ENCODE measurements at regions not wholly inside any gene's neighbourhood (a gene's known extent, or its start where the extent isn't known, plus 50 kb on each side); places are given as distances from the start of the nearest gene placed in this dataset.

DNA sequence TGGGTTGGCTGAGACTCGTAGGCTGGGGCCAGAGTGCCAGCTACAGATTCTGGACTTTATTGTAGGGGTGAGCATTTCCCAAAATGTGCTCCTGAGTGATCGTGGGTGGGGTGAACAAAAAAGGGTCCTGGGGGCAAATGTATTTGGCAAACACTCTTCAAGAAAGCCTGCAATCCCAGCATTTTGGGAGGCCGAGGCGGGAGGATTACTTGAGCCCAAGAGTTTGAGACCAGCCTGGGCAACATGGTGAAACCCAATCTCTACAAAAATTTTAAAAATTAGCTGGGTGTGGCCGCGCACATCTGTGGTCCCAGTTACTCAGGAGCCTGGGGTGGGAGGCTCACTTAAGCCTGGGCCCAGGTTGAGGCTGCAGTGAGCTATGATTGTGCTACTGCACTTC is 55.5 kb upstream of the CDKN2AIPNL start:
- Histone ChIP-seq H3K9me3 (replicated peaks; ENCODE audit: control insufficient read depth, insufficient read depth, low read length) (no peaks in the 10 kb centered on the region), H3K36me3 (ENCODE audit: control insufficient read depth in 2 of 2, insufficient read depth in 2 of 2, low read length in 1 of 2) (no peaks in the 10 kb centered on the region), H3K79me2 (ENCODE audit: control insufficient read depth, insufficient read depth, low read length) (no peaks in the 10 kb centered on the region), H2AFZ (ENCODE audit: control insufficient read depth, low read depth, low read length) (no peak overlapping the region), H4K20me1 (ENCODE audit: control insufficient read depth, insufficient read depth) (no peaks in the 10 kb centered on the region), H3K4me2 (ENCODE audit: control insufficient read depth, insufficient read depth) (no peak overlapping the region), H3K27ac (ENCODE audit: control insufficient read depth, insufficient read depth) (no peak overlapping the region), H3K27me3 (replicated peaks in 1 of 2; ENCODE audit: control insufficient read depth in 2 of 2, insufficient read depth in 2 of 2, low read length in 1 of 2) (no peaks in the 10 kb centered on the region), H3K9ac (ENCODE audit: control insufficient read depth, insufficient read depth, low read length) (no peak overlapping the region), H3K4me3 (no peak overlapping the region), H3K4me1 (ENCODE audit: control insufficient read depth, insufficient read depth, low read length) (peaks cover 11% of the 10 kb centered on the region)
- SMC1A ChIA-PET (ENCODE audit: uncharacterized antibody, unreplicated experiment), result interaction anchor here (0.6 to 4.4 kb wide), 9 partner anchors 10 to 246 kb away, joined by 3 to 20 read pairs (median 4); no protein-coding TSS in a partner anchor
- RAD21 ChIA-PET (ENCODE audit: unreplicated experiment), result interaction anchor here (0.6 to 3.1 kb wide), 6 partner anchors 31 to 313 kb away, joined by 3 to 20 read pairs (median 10); partner anchors contain the start of gene CDKN2AIPNL
- 96% methylated on average over 6 of the region's 6 CpGs for WGBS (ENCODE audit: insufficient coverage, insufficient replicate concordance, low lambda C conversion rate, missing lambda C conversion rate)
- FAIRE-seq (no peak), DNase-seq (ENCODE audit: low read depth, low spot score) (no peak), ATAC-seq (no peak)
- no TSS peak for BruUV-seq (replicated peaks)
- in situ Hi-C loops (cut with MboI), result no loop called here
- CTCF ChIA-PET, result interaction anchor here (0.6 to 3.5 kb wide), 9 partner anchors 11 to 1391 kb away, joined by 3 to 17 read pairs (median 3); partner anchors contain the start of gene CDKN2AIPNL
- intact Hi-C loops (cut with micrococcal nuclease; ENCODE audit: unreplicated experiment), result loop anchor here (5.0 kb wide), 1 partner anchor 60 kb away; the partner anchor contains the start of gene JADE2
- TF ChIP-seq, protein P1, sequence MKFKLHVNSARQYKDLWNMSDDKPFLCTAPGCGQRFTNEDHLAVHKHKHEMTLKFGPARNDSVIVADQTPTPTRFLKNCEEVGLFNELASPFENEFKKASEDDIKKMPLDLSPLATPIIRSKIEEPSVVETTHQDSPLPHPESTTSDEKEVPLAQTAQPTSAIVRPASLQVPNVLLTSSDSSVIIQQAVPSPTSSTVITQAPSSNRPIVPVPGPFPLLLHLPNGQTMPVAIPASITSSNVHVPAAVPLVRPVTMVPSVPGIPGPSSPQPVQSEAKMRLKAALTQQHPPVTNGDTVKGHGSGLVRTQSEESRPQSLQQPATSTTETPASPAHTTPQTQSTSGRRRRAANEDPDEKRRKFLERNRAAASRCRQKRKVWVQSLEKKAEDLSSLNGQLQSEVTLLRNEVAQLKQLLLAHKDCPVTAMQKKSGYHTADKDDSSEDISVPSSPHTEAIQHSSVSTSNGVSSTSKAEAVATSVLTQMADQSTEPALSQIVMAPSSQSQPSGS (IDR thresholded peaks at IDR 0.05; ENCODE audit: low read length), result no peak
- TF ChIP-seq, protein P2, sequence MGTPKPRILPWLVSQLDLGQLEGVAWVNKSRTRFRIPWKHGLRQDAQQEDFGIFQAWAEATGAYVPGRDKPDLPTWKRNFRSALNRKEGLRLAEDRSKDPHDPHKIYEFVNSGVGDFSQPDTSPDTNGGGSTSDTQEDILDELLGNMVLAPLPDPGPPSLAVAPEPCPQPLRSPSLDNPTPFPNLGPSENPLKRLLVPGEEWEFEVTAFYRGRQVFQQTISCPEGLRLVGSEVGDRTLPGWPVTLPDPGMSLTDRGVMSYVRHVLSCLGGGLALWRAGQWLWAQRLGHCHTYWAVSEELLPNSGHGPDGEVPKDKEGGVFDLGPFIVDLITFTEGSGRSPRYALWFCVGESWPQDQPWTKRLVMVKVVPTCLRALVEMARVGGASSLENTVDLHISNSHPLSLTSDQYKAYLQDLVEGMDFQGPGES (IDR thresholded peaks at IDR 0.05), result no peak
- TF ChIP-seq PAX5 (IDR thresholded peaks at IDR 0.05; ENCODE audit: borderline replicate concordance, low read depth, low read length) (no peak), PAX8 (IDR thresholded peaks at IDR 0.05) (no peak), CBX3 (IDR thresholded peaks at IDR 0.05; ENCODE audit: borderline replicate concordance, low read depth) (no peak), EGR1 (IDR thresholded peaks at IDR 0.05; ENCODE audit: borderline replicate concordance in 1 of 2, low read depth in 2 of 2, low read length in 2 of 2) (no peak), IKZF1 (conservative IDR thresholded peaks at IDR 0.05) (no peak), KAT2A (conservative IDR thresholded peaks at IDR 0.05; ENCODE audit: control insufficient read depth, low read depth, low read length) (no peak), CREM (IDR thresholded peaks at IDR 0.05; ENCODE audit: low read depth) (no peak), TAF1 (IDR thresholded peaks at IDR 0.05; ENCODE audit: borderline replicate concordance, low read depth, low read length) (no peak), TARDBP (IDR thresholded peaks at IDR 0.05; ENCODE audit: borderline replicate concordance) (no peak), RAD21 (IDR thresholded peaks at IDR 0.05; ENCODE audit: insufficient read depth, low read depth, low read length) (no peak), SIN3A (IDR thresholded peaks at IDR 0.05; ENCODE audit: low read depth, low read length) (no peak)
- TF ChIP-seq, protein P3, sequence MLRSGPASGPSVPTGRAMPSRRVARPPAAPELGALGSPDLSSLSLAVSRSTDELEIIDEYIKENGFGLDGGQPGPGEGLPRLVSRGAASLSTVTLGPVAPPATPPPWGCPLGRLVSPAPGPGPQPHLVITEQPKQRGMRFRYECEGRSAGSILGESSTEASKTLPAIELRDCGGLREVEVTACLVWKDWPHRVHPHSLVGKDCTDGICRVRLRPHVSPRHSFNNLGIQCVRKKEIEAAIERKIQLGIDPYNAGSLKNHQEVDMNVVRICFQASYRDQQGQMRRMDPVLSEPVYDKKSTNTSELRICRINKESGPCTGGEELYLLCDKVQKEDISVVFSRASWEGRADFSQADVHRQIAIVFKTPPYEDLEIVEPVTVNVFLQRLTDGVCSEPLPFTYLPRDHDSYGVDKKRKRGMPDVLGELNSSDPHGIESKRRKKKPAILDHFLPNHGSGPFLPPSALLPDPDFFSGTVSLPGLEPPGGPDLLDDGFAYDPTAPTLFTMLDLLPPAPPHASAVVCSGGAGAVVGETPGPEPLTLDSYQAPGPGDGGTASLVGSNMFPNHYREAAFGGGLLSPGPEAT (IDR thresholded peaks at IDR 0.05; ENCODE audit: low read depth), result no peak
- TF ChIP-seq, protein P4, sequence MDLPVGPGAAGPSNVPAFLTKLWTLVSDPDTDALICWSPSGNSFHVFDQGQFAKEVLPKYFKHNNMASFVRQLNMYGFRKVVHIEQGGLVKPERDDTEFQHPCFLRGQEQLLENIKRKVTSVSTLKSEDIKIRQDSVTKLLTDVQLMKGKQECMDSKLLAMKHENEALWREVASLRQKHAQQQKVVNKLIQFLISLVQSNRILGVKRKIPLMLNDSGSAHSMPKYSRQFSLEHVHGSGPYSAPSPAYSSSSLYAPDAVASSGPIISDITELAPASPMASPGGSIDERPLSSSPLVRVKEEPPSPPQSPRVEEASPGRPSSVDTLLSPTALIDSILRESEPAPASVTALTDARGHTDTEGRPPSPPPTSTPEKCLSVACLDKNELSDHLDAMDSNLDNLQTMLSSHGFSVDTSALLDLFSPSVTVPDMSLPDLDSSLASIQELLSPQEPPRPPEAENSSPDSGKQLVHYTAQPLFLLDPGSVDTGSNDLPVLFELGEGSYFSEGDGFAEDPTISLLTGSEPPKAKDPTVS (IDR thresholded peaks at IDR 0.05; ENCODE audit: low read depth, low read length), result no peak
- TF ChIP-seq, protein P5, sequence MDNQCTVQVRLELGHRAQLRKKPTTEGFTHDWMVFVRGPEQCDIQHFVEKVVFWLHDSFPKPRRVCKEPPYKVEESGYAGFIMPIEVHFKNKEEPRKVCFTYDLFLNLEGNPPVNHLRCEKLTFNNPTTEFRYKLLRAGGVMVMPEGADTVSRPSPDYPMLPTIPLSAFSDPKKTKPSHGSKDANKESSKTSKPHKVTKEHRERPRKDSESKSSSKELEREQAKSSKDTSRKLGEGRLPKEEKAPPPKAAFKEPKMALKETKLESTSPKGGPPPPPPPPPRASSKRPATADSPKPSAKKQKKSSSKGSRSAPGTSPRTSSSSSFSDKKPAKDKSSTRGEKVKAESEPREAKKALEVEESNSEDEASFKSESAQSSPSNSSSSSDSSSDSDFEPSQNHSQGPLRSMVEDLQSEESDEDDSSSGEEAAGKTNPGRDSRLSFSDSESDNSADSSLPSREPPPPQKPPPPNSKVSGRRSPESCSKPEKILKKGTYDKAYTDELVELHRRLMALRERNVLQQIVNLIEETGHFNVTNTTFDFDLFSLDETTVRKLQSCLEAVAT (IDR thresholded peaks at IDR 0.05), result no peak
- POLR2A ChIA-PET, result interaction anchor here (1.3 to 3.1 kb wide), 3 partner anchors 34 to 74 kb away, joined by 4 to 9 read pairs (median 7); no protein-coding TSS in a partner anchor

All from GM12878 (cell line).